ENCODE measurements at regions not wholly inside any gene's neighbourhood (a gene's known extent, or its start where the extent isn't known, plus 50 kb on each side); places are given as distances from the start of the nearest gene placed in this dataset.

- Mint-ChIP-seq H3K36me3 (no peaks in the 10 kb centered on the region), H3K27ac (no peak overlapping the region), H3K4me1 (ENCODE audit: low read depth) (no peaks in the 10 kb centered on the region), H3K9me3 (ENCODE audit: low read depth) (no peaks in the 10 kb centered on the region), H3K4me3 (no peak overlapping the region), H3K27me3 (no peaks in the 10 kb centered on the region)
Measured at GRCh38 chr7:86963599-86964230, 95.7 kb downstream of the ELAPOR2 start.

GRCh38 chr7:86962623-86963022 is 96.8 kb downstream of the ELAPOR2 start:
- no peak overlapping the region for H3K4me3 Mint-ChIP-seq
- no peaks in the 10 kb centered on the region for H3K4me1 Mint-ChIP-seq (ENCODE audit: low read depth)
- H3K27ac Mint-ChIP-seq, result no peak overlapping the region
- H3K27me3 Mint-ChIP-seq, result no peaks in the 10 kb centered on the region
- no peaks in the 10 kb centered on the region for H3K9me3 Mint-ChIP-seq (ENCODE audit: low read depth)
- no peaks in the 10 kb centered on the region for H3K36me3 Mint-ChIP-seq

DNA sequence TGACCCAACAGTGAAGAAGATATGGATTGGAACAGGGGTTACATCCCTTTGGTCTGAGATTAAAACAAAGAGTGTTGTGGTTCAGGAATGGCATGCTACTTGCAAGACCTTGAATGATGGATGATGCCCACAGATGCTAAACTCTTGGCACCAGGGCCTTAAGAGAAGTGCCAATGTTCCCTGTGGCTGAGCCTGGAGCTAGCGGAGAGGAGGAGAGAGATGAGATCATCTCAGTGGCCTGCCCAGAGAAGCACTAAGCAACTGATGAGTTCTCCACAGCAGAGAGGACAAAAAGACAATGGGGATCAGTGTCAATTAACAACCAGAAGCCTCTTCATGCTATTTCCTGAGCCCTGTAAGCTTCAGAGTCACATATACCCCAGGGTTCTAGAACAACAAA is 97.8 kb downstream of the ELAPOR2 start:
- Mint-ChIP-seq H3K9me3 (ENCODE audit: low read depth) (no peaks in the 10 kb centered on the region), H3K36me3 (no peaks in the 10 kb centered on the region), H3K27ac (no peak overlapping the region), H3K4me3 (no peak overlapping the region), H3K27me3 (no peaks in the 10 kb centered on the region), H3K4me1 (ENCODE audit: low read depth) (no peaks in the 10 kb centered on the region)

DNA sequence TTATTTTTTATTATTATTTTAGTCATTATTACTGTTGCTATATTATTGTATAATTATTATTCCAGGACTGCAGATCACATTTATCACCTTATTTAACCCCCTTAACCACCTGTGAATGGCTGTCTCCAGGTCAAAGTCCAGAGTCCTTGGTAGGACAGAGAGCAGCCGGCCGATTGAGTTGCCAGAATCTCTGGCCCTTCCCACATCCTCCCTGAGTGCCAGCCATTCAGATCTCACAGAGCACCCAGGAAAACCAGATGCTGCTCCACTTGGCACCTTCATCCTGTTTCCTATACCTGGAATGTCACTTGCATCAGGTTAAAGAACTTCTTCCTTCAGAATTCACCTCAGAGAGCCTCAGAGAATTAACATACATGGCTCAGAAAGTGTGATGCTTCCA is 101.1 kb downstream of the ELAPOR2 start:
- Mint-ChIP-seq H3K36me3 (no peaks in the 10 kb centered on the region), H3K4me3 (no peak overlapping the region), H3K27ac (no peak overlapping the region), H3K27me3 (no peaks in the 10 kb centered on the region), H3K9me3 (ENCODE audit: low read depth) (no peaks in the 10 kb centered on the region), H3K4me1 (ENCODE audit: low read depth) (peaks cover 3% of the 10 kb centered on the region)

DNA sequence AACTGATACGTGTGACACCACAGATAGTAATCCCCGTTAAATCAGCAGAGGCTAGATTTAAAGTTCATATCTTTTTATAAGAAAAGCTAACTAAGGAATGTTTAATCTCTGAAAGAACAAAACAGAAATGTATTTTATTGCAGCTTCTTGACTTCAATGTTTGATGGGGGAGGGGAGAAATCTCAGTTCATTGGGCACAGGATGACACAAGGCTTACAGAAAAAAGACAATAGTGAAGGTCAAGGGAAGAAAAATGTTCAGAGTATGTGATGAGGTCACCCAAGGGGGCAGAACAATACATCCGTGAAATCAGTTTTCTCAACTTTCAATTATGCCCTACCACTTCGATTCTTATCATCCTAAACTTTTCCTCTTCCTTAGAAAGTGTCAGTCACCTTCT is 102.9 kb downstream of the ELAPOR2 start:
- peaks cover 3% of the 10 kb centered on the region for H3K4me1 Mint-ChIP-seq (ENCODE audit: low read depth)
- H3K27ac Mint-ChIP-seq, result no peak overlapping the region
- H3K36me3 Mint-ChIP-seq, result no peaks in the 10 kb centered on the region
- H3K27me3 Mint-ChIP-seq, result no peaks in the 10 kb centered on the region
- H3K4me3 Mint-ChIP-seq, result no peak overlapping the region
- H3K9me3 Mint-ChIP-seq (ENCODE audit: low read depth), result no peaks in the 10 kb centered on the region

DNA sequence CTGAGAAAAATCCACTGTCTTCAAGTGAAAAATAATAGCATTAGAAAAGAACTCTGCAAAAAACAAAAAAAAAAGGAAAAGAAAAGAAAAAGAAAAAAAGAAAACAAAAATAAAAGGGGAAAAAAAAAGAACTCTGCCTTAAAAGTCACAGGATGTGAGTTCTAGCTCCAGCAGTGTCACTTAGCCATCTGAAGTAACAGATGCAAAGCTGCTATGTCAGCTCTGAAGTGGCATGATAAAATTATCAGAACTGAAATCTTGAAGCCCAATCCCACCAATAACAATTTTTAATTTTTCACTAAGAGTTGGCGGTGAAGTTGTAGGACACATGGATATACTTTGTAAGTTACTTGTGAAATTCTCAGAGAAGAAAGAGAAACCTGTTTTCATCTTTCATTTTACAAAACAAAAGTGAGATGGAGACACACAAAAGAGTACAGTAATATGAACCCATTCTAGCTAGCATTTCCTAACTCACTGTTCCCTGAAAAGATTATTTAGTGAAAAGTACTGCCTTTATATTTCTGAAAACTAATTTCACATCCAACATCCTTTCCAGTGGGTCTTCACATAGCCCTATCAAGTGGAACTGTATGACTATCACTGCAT is 103.5 kb downstream of the ELAPOR2 start:
- no peaks in the 10 kb centered on the region for H3K27me3 Mint-ChIP-seq
- H3K36me3 Mint-ChIP-seq, result no peaks in the 10 kb centered on the region
- H3K9me3 Mint-ChIP-seq (ENCODE audit: low read depth), result no peaks in the 10 kb centered on the region
- no peak overlapping the region for H3K4me3 Mint-ChIP-seq
- H3K27ac Mint-ChIP-seq, result no peak overlapping the region
- peaks cover 3% of the 10 kb centered on the region for H3K4me1 Mint-ChIP-seq (ENCODE audit: low read depth)

DNA sequence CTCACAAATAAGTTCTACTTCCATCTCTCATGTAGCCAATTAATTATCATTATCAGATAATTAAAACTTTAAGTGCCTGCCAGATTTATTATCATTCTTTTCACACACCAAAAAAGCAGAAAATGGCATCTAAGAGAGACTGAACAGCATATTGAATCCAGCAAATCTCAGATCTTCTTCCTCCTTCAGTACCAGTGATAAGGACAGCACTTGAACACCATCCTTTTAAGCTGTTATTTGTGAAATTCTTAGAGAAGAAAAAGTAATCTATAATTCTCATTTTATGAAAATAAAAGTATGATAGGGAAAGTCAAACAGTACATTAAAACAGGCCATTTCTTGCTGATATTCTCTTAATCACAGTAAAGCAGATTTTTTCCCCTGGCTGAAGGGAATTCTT is 104.5 kb downstream of the ELAPOR2 start:
- Mint-ChIP-seq H3K4me3 (no peak overlapping the region), H3K27ac (no peak overlapping the region), H3K36me3 (no peaks in the 10 kb centered on the region), H3K4me1 (ENCODE audit: low read depth) (peaks cover 3% of the 10 kb centered on the region), H3K9me3 (ENCODE audit: low read depth) (no peaks in the 10 kb centered on the region), H3K27me3 (no peaks in the 10 kb centered on the region)

- Mint-ChIP-seq H3K4me1 (ENCODE audit: low read depth) (peaks cover 3% of the 10 kb centered on the region), H3K4me3 (no peak overlapping the region), H3K27me3 (no peaks in the 10 kb centered on the region), H3K27ac (no peak overlapping the region), H3K36me3 (no peaks in the 10 kb centered on the region), H3K9me3 (ENCODE audit: low read depth) (no peaks in the 10 kb centered on the region)
Measured at GRCh38 chr7:86953653-86954336, 105.7 kb downstream of the ELAPOR2 start.

DNA sequence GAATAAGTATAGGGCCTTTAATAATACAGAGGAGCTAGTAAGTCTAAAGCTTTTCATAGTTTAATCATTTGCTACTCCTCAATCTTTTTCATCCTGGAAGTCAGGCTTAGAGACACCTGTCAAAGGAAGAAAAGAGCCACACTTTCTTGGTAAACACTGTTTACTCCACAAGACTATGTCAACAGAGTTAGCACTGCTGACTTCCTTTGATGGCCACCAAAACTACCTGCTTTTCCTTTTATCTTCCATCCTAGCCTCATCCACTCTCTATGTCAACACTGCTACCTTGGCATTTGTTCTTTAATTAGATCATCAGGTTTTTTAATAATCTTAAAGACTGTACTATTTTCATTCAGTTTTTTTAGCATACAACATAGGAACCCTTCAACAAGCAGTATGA is 106.2 kb downstream of the ELAPOR2 start:
- Mint-ChIP-seq H3K36me3 (no peaks in the 10 kb centered on the region), H3K4me3 (no peak overlapping the region), H3K4me1 (ENCODE audit: low read depth) (peaks cover 3% of the 10 kb centered on the region), H3K9me3 (ENCODE audit: low read depth) (no peaks in the 10 kb centered on the region), H3K27me3 (no peaks in the 10 kb centered on the region), H3K27ac (no peak overlapping the region)

- peaks cover 3% of the 10 kb centered on the region for H3K4me1 Mint-ChIP-seq (ENCODE audit: low read depth)
- no peaks in the 10 kb centered on the region for H3K9me3 Mint-ChIP-seq (ENCODE audit: low read depth)
- H3K27me3 Mint-ChIP-seq, result no peaks in the 10 kb centered on the region
- no peak overlapping the region for H3K27ac Mint-ChIP-seq
- no peak overlapping the region for H3K4me3 Mint-ChIP-seq
- H3K36me3 Mint-ChIP-seq, result no peaks in the 10 kb centered on the region
Measured at GRCh38 chr7:86951895-86952294, 107.6 kb downstream of the ELAPOR2 start.

DNA sequence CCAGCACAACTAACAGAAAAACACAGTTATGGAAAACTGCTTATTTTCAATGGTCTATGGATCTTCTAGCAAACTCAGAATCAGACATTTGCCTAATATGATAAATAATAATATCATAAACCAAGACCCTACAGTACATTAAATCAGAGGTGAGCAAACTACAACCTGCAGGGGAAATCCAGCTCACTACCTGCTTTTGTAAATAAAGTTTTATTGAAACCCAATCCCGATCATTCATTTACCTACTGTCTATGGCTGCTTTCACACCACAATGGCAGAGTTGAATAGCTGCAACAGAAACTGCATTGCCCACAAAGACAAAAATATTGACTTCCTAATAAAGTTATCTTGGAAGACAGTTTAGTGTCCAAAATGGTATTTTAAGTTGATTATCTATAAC is 108.5 kb downstream of the ELAPOR2 start:
- H3K36me3 Mint-ChIP-seq, result no peaks in the 10 kb centered on the region
- H3K4me1 Mint-ChIP-seq (ENCODE audit: low read depth), result peaks cover 1% of the 10 kb centered on the region
- no peak overlapping the region for H3K27ac Mint-ChIP-seq
- peaks cover 2% of the 10 kb centered on the region for H3K27me3 Mint-ChIP-seq
- no peaks in the 10 kb centered on the region for H3K9me3 Mint-ChIP-seq (ENCODE audit: low read depth)
- no peak overlapping the region for H3K4me3 Mint-ChIP-seq

- no peaks in the 10 kb centered on the region for H3K36me3 Mint-ChIP-seq
- H3K27ac Mint-ChIP-seq, result no peak overlapping the region
- no peak overlapping the region for H3K4me3 Mint-ChIP-seq
- peaks cover 2% of the 10 kb centered on the region for H3K27me3 Mint-ChIP-seq
- H3K9me3 Mint-ChIP-seq (ENCODE audit: low read depth), result no peaks in the 10 kb centered on the region
- H3K4me1 Mint-ChIP-seq (ENCODE audit: low read depth), result no peaks in the 10 kb centered on the region
Measured at GRCh38 chr7:86950360-86950759, 109.1 kb downstream of the ELAPOR2 start.

- Mint-ChIP-seq H3K27ac (no peak overlapping the region), H3K4me1 (ENCODE audit: low read depth) (no peaks in the 10 kb centered on the region), H3K27me3 (peaks cover 2% of the 10 kb centered on the region), H3K36me3 (no peaks in the 10 kb centered on the region), H3K4me3 (no peak overlapping the region), H3K9me3 (ENCODE audit: low read depth) (no peaks in the 10 kb centered on the region)
Measured at GRCh38 chr7:86949779-86950260, 109.6 kb downstream of the ELAPOR2 start.

DNA sequence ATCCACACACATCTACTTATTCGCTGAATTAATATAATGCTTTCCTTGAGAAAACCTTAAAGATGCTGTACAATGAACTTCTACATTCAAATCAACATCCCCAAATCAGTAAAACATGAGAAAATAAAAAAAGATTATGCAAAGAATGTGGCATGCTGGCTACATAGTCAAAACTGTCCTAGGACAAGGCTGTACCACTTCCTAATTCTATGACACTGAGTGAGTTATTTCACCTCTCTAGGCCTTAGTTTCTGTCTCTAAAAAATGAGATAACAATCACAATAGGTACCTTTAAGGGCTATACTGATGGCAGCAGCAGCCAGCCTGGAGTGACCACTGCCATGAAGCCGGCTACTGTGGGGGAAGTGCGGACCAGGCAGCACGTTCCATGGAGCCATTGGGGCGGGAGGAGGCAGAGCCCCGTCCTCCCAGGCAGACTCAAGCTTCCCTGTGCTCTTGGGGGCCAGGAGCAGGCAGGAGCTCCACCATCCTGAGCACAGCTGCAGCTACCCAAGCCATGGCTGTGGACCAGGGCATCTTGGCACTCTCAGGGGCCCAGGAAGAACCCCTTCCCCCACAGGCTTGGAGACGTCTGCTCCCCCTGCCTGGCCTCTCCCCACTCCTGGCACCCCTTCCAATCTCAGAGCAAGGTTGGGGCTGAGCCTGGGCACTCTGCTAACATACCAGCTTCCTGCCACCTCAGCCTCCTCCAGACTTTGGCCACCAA is 110.2 kb downstream of the ELAPOR2 start:
- H3K9me3 Mint-ChIP-seq (ENCODE audit: low read depth), result no peaks in the 10 kb centered on the region
- peaks cover 2% of the 10 kb centered on the region for H3K27me3 Mint-ChIP-seq
- no peak overlapping the region for H3K4me3 Mint-ChIP-seq
- H3K4me1 Mint-ChIP-seq (ENCODE audit: low read depth), result no peaks in the 10 kb centered on the region
- H3K36me3 Mint-ChIP-seq, result no peaks in the 10 kb centered on the region
- no peak overlapping the region for H3K27ac Mint-ChIP-seq

GRCh38 chr7:86947929-86948328 is 111.5 kb downstream of the ELAPOR2 start:
- no peak overlapping the region for H3K4me3 Mint-ChIP-seq
- peaks cover 2% of the 10 kb centered on the region for H3K27me3 Mint-ChIP-seq
- no peaks in the 10 kb centered on the region for H3K4me1 Mint-ChIP-seq (ENCODE audit: low read depth)
- no peak overlapping the region for H3K27ac Mint-ChIP-seq
- no peaks in the 10 kb centered on the region for H3K9me3 Mint-ChIP-seq (ENCODE audit: low read depth)
- H3K36me3 Mint-ChIP-seq, result no peaks in the 10 kb centered on the region

Data from activated naive CD8-positive, alpha-beta T cell (primary cell).